GM18505 (cell line): ENCODE measurements at regions not wholly inside any gene's neighbourhood (a gene's known extent, or its start where the extent isn't known, plus 50 kb on each side); places are given as distances from the start of the nearest gene placed in this dataset.

ENCODE experiments used
- ATAC-seq: cut with Tn5 transposase; IDR thresholded peaks from one replicate; pipeline ENCODE4 v1.9.1; 2021; ENCODE audit not compliant: unreplicated experiment
- POLR2A ChIP-seq: IDR thresholded peaks from 4 replicates; pipeline ENCODE4 v1.6.1; 2011; ENCODE audit warnings: borderline replicate concordance; ENCODE audit not compliant: insufficient read depth, insufficient read length; ENCODE audit errors: extremely low read depth

GRCh38 chr6:128757961-128758360, 125.0 kb upstream of the LAMA2 start:
- no peak for TF ChIP-seq POLR2A
- no peak for ATAC-seq

DNA sequence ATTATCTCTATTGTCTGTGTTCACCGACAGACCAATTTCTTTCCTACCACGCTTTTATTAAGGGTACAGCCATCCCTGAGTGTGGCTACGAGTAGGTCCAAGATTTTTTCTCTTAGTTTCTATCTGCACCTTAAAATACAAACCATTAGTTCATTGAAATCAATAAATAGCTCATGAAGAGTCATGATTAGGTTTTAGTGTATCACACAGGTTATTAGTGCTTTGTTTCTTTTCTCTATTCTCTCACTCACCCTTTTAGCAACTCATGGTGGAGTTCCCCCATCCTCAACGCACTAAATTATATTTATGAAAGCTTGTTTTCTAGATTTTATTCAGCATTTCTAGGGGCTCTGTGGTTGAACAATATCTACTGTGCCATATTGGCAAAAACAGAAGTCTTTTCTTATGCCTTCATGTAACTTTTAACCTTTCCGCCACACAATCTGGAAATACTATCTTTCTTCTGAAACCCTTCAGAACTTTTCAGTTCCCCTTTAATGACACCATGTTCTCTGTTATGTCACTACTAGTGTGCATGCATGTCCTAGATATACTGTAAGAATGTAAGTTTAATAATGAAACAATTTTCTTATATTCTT, 128.2 kb upstream of the LAMA2 start:
- no peak for TF ChIP-seq POLR2A
- ATAC-seq, result peak; percentile 98

DNA sequence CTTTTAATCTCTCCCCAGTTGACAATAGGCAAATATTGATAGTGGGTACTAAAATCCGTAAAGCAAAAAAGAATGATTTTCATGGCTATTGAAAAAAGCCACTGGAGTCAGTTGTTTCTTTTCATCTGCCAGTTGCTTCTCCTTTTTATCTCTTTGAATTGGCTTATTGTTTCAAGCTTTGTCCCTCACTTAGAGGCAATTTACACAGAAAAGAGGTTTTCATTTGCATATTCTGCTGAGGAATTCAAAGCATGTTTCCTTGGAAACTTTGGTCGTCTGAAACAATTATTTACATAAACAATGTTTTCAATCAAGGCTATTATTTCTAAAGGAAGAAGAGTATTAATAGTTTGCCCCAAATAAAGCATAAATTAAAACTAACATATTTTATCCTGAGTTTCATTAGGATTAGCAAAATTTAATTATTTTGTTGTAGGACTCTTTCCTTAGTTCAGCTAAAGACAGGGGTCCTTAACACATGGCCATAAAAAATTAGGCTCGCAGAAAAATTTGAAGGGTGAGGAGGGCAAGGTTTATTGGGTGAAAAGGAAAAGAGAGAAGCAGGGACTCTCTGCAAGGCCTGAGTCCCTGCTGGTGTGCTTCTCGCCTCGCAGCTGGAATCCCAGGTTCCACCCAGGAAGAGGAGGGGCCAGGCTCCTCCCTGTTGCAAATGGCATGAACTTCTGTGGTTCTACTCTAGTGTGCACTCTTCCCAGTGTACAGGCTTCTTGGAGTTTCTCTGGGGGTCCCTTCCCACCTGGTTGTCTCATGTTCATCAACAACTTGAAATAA, 138.8 kb upstream of the LAMA2 start:
- TF ChIP-seq POLR2A, result no peak

DNA sequence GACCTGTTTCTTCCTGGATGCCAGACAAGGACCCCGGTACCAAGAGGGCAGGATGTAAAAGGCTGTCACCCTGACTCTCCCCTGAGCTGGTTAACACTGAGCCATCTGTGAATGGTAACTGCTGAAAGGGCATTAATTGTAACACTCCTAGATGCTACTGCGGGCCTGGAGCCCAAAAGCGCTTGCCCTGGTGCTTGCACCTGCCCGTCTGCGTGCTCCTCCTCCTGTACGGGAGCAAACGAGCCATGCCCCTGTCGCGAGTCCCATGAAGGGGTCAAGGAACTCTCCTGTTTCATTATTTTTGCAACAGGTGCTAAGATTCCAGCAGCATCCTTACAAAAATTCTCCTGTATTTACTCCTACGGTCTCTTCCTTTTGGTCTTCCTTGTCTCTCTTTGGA, 140.0 kb upstream of the LAMA2 start:
- no peak for ATAC-seq
- no peak for TF ChIP-seq POLR2A

More for the DNA sequence above, 138.8 kb upstream of the LAMA2 start:
- ATAC-seq, result no peak

- ATAC-seq, result no peak
- TF ChIP-seq POLR2A, result no peak
These were observed 142.0 kb upstream of the LAMA2 start for GRCh38 chr6:128740951-128741350.

- no peak for TF ChIP-seq POLR2A
- ATAC-seq, result no peak
These were observed 143.8 kb upstream of the LAMA2 start for GRCh38 chr6:128739112-128739511.

- peak; percentile 87 for ATAC-seq
- TF ChIP-seq POLR2A, result no peak
These were observed 144.8 kb upstream of the LAMA2 start for GRCh38 chr6:128738112-128738511.

- no peak for ATAC-seq
- TF ChIP-seq POLR2A, result no peak
These were observed 146.2 kb upstream of the LAMA2 start for GRCh38 chr6:128736780-128737179.

- TF ChIP-seq POLR2A, result no peak
- ATAC-seq, result no peak
These were observed 151.4 kb upstream of the LAMA2 start for GRCh38 chr6:128731249-128732165.

DNA sequence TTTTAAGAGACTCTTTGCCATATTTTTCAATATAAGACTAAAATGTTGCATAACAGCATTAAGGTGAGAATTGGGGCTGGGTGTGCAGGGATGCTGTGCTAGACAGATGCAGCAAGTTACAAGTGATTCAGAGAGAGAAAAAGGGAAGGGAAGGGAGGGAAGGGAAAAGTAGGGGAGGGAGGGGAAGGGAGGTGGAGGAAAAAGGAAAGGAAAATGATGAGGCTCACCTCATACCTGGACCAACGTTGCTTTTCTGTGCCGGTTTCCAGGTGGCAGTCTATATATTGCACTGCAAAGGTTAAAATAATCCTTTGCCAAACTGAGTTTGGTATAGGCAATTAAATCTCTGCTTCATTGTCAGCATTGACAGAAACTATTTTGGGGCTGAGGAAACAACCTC, 155.4 kb upstream of the LAMA2 start:
- ATAC-seq, result no peak

GRCh38 chr6:128725271-128726233, 157.4 kb upstream of the LAMA2 start:
- ATAC-seq, result no peak
- no peak for TF ChIP-seq POLR2A

More for the DNA sequence above, 155.4 kb upstream of the LAMA2 start:
- no peak for TF ChIP-seq POLR2A

- TF ChIP-seq POLR2A, result no peak
- no peak for ATAC-seq
These were observed 158.2 kb upstream of the LAMA2 start for GRCh38 chr6:128724738-128725137.
